ENCODE measurements at regions not wholly inside any gene's neighbourhood (a gene's known extent, or its start where the extent isn't known, plus 50 kb on each side); places are given as distances from the start of the nearest gene placed in this dataset.

DNA sequence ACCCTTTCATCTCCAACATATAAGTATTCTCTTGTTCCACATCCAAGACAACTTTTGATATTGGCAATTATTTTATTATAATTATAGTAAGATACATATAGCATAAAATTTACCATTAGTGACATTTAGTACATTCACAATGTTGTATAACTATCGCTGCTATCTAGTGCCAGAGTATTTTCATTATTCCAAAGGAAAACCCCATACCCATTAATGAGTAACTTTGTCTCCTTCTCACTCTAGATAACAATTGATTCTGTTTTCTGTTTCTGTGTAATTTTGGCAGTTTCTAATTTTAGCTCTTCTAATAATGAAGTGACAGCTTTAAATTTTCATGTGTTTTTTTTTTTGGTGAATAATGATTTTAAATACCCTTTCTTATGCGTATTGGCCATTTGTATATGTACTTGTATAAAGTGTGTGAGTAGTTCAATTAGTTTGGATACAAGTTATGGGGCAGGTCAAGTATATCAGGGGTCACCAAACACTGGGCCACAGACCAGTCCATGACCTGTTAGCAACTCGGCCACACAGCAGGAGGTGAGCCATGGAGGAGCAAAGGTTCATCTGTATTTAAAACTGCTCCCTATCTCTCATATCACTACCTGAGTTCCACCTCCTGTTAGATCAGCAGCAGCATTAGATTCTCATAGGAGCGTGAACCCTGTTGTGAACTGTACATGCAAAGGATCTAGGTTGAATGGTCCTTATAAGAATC, 97.2 kb upstream of the SYT1 start:
- TF ChIP-seq, protein P1, sequence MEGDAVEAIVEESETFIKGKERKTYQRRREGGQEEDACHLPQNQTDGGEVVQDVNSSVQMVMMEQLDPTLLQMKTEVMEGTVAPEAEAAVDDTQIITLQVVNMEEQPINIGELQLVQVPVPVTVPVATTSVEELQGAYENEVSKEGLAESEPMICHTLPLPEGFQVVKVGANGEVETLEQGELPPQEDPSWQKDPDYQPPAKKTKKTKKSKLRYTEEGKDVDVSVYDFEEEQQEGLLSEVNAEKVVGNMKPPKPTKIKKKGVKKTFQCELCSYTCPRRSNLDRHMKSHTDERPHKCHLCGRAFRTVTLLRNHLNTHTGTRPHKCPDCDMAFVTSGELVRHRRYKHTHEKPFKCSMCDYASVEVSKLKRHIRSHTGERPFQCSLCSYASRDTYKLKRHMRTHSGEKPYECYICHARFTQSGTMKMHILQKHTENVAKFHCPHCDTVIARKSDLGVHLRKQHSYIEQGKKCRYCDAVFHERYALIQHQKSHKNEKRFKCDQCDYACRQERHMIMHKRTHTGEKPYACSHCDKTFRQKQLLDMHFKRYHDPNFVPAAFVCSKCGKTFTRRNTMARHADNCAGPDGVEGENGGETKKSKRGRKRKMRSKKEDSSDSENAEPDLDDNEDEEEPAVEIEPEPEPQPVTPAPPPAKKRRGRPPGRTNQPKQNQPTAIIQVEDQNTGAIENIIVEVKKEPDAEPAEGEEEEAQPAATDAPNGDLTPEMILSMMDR (IDR thresholded peaks at IDR 0.05) = no peak

DNA sequence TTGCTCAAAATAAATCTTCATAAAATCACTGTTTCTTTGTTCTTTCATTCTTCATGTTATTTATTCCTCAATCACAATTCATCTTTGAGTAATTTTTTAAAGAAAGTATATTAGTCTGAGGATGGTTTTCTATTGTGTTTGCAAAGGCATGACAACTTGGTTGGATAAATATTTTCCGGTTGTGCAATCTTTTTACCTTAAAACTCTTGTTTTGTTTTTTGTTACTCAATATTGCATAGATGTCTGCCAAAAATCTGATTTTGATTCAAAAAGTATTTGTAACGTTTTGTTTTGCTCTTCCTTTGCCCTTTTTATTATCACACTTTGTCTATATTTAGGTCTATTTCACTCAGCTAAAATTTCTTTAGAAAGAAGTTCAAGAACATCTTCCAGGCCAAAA, 86.2 kb upstream of the SYT1 start:
- ATAC-seq = no peak
- no peaks in the 10 kb centered on the region for H3K36me3 ChIP-seq
- H3K9me3 ChIP-seq = no peaks in the 10 kb centered on the region
- intact Hi-C loops (cut with DNase I) = no loop called here
- H3K27me3 ChIP-seq = no peaks in the 10 kb centered on the region
- no peak for DNase-seq
- H3K27ac ChIP-seq = no peak overlapping the region
- TF ChIP-seq, protein P1 (IDR thresholded peaks at IDR 0.05) = no peak
- H3K4me3 ChIP-seq = no peak overlapping the region
- H3K4me1 ChIP-seq = no peaks in the 10 kb centered on the region

More for the DNA sequence above, 97.2 kb upstream of the SYT1 start:
- H3K27ac ChIP-seq = no peak overlapping the region
- no peaks in the 10 kb centered on the region for H3K36me3 ChIP-seq
- H3K9me3 ChIP-seq = no peaks in the 10 kb centered on the region
- no peaks in the 10 kb centered on the region for H3K27me3 ChIP-seq
- no peak overlapping the region for H3K4me3 ChIP-seq
- ATAC-seq = no peak
- intact Hi-C loops (cut with DNase I) = no loop called here
- no peaks in the 10 kb centered on the region for H3K4me1 ChIP-seq
- no peak for DNase-seq

DNA sequence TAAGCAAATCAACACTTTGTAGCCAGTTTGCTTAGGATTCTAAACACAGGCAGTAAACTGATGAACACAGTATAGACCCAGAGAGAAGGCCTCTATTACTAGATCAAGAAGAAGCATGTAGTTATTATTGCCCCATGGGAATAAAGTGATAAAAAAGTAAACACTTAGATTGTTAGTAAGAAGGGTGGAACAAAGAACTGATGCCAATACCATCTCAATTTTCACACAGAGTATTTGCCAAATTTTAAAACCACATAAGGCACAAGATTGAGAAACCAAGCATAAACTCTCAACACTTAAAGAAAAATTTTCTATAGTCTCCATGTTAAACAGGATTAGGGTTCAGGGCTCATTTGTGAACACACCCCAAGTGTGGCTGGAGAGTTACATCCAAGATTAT, 77.0 kb upstream of the SYT1 start:
- intact Hi-C loops (cut with DNase I) = no loop called here
- H3K36me3 ChIP-seq = no peaks in the 10 kb centered on the region

DNA sequence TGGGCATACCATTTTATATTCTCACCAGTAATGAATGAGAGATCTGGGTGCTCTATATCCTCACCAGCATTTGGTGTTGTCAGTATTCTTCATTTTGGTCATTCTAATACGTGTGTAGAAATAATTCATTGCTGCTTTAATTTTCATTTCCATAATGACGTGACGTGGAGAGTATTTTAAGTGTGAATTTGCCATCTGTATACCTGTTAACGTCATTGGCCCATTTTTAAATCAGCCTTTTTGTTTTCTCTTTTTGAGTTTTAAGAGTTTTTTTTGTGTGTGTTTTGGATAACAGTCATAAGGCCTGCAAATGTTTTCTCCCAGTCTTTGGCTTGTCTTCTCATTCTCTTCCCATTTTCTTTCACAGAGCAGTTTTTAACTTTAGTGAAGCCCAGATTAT, 74.4 kb upstream of the SYT1 start:
- Histone ChIP-seq H3K27ac (no peak overlapping the region), H3K9me3 (no peaks in the 10 kb centered on the region), H3K4me1 (no peaks in the 10 kb centered on the region), H3K4me3 (no peak overlapping the region), H3K27me3 (no peaks in the 10 kb centered on the region), H3K36me3 (no peaks in the 10 kb centered on the region)
- ATAC-seq = no peak
- TF ChIP-seq, protein P1 (IDR thresholded peaks at IDR 0.05) = no peak
- intact Hi-C loops (cut with DNase I) = no loop called here
- no peak for DNase-seq

More for the DNA sequence above, 77.0 kb upstream of the SYT1 start:
- no peak overlapping the region for H3K4me3 ChIP-seq
- H3K27ac ChIP-seq = no peak overlapping the region
- no peaks in the 10 kb centered on the region for H3K4me1 ChIP-seq
- H3K9me3 ChIP-seq = no peaks in the 10 kb centered on the region
- DNase-seq (no peak), ATAC-seq (no peak)
- TF ChIP-seq, protein P1 (IDR thresholded peaks at IDR 0.05) = no peak
- H3K27me3 ChIP-seq = no peaks in the 10 kb centered on the region

DNA sequence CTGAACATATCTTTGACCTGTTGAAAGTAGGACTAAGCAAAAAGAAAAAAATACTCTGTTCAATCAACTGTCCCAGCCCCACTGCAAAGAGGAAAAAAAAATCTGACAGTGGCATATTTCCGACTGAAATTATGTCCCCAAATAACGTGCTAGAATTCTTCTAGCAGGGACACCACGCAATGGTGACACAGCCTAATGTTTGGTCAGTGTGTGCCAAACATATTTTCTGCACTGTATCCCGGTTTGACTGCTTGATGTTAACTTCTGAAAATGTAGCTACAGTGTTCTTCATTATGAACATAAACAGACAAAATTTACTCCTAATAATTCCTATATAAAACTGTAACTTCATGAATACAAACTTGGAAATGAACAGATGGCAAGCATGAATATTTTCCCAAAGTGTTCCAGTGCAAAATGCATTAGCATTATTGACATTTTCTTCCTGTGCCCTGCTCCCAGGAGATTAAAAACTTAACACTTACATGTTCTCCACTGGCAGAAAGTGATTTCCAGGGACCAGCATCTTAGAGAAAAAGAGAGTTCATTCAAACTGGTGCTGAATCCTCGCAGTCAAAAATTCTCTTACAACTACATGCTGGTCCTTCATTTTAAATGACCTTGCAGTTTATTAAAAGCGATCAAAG, 72.4 kb upstream of the SYT1 start:
- Histone ChIP-seq H3K9me3 (no peaks in the 10 kb centered on the region), H3K27me3 (no peaks in the 10 kb centered on the region), H3K36me3 (no peaks in the 10 kb centered on the region), H3K4me3 (no peak overlapping the region), H3K27ac (no peak overlapping the region), H3K4me1 (no peaks in the 10 kb centered on the region)
- TF ChIP-seq, protein P1 (IDR thresholded peaks at IDR 0.05) = no peak
- intact Hi-C loops (cut with DNase I) = no loop called here
- DNase-seq (no peak), ATAC-seq (no peak)
